Osteoblast (primary cell): ENCODE measurements at regions not wholly inside any gene's neighbourhood (a gene's known extent, or its start where the extent isn't known, plus 50 kb on each side); places are given as distances from the start of the nearest gene placed in this dataset.

Experiments used
- DNase-seq: peaks from one replicate; pipeline ENCODE4 v3.0.0; 2011; ENCODE audit warnings: low spot score, mixed read lengths; ENCODE audit not compliant: insufficient read length; ENCODE audit errors: missing footprints
- H2AFZ ChIP-seq: 2 replicates; pipeline ENCODE4 v1.6.0; 2011; ENCODE audit warnings: mild to moderate bottlenecking, low read length
- H3K27ac ChIP-seq: 2 replicates; pipeline ENCODE4 v1.5.1; 2011; ENCODE audit warnings: mild to moderate bottlenecking, low read depth, low read length, moderate library complexity
- H3K27me3 ChIP-seq: 2 replicates; pipeline ENCODE4 v1.6.0; 2012; ENCODE audit warnings: mild to moderate bottlenecking, control low read depth, inconsistent platforms, low read length, moderate library complexity; ENCODE audit not compliant: insufficient read depth
- H3K36me3 ChIP-seq: 2 replicates; pipeline ENCODE4 v1.5.1; 2011; ENCODE audit warnings: mild to moderate bottlenecking, low read length, control low read depth, moderate library complexity; ENCODE audit not compliant: insufficient read depth
- H3K4me1 ChIP-seq: 2 replicates; pipeline ENCODE4 v1.5.1; 2011; ENCODE audit warnings: mild to moderate bottlenecking, low read length, control low read depth, moderate library complexity; ENCODE audit not compliant: insufficient read depth
- H3K4me2 ChIP-seq: 2 replicates; pipeline ENCODE4 v1.6.0; 2011; ENCODE audit warnings: mild to moderate bottlenecking, low read length; ENCODE audit not compliant: insufficient read depth
- H3K4me3 ChIP-seq: fragments of 200-600 bp; sonication (generic); 3 replicates; pipeline ENCODE4 v1.5.1; 2012; ENCODE audit warnings: mild to moderate bottlenecking, low read length, inconsistent platforms; ENCODE audit not compliant: insufficient read depth
- H3K79me2 ChIP-seq: 2 replicates; pipeline ENCODE4 v1.6.0; 2012; ENCODE audit warnings: mild to moderate bottlenecking, low read length, control low read depth, inconsistent platforms; ENCODE audit not compliant: insufficient read depth
- H3K9me3 ChIP-seq: 2 replicates; pipeline ENCODE4 v1.5.1; 2011; ENCODE audit warnings: low read depth, low read length, control low read depth
- H4K20me1 ChIP-seq: 2 replicates; pipeline ENCODE4 v1.6.0; 2012; ENCODE audit warnings: mild to moderate bottlenecking, low read length, control low read depth; ENCODE audit not compliant: insufficient read depth
- CTCF ChIP-seq: IDR thresholded peaks from 2 replicates; pipeline ENCODE4 v1.5.1; 2011; ENCODE audit warnings: mild to moderate bottlenecking, low read depth, low read length, moderate library complexity; ENCODE audit errors: extremely low read depth

GRCh38 chr6:106731843-106732160 lies 102.4 kb downstream of the QRSL1 start:
- no peaks in the 10 kb centered on the region for H4K20me1 ChIP-seq
- no peak overlapping the region for H3K4me2 ChIP-seq
- DNase-seq: no peak
- H2AFZ ChIP-seq: no peak overlapping the region
- H3K79me2 ChIP-seq: no peaks in the 10 kb centered on the region
- no peak overlapping the region for H3K27ac ChIP-seq
- H3K36me3 ChIP-seq: no peaks in the 10 kb centered on the region
- TF ChIP-seq CTCF: no peak
- peaks cover 20% of the 10 kb centered on the region for H3K27me3 ChIP-seq
- no peaks in the 10 kb centered on the region for H3K4me1 ChIP-seq
- peaks cover 2% of the 10 kb centered on the region for H3K9me3 ChIP-seq
- no peak overlapping the region for H3K4me3 ChIP-seq

GRCh38 chr6:106731144-106731842 lies 101.9 kb downstream of the QRSL1 start:
- Histone ChIP-seq H2AFZ (no peak overlapping the region), H3K4me2 (no peak overlapping the region), H3K4me1 (no peaks in the 10 kb centered on the region), H3K79me2 (no peaks in the 10 kb centered on the region), H4K20me1 (no peaks in the 10 kb centered on the region), H3K27ac (no peak overlapping the region), H3K27me3 (peaks cover 20% of the 10 kb centered on the region), H3K4me3 (no peak overlapping the region), H3K9me3 (peaks cover 2% of the 10 kb centered on the region), H3K36me3 (no peaks in the 10 kb centered on the region)
- no peak for DNase-seq
- no peak for TF ChIP-seq CTCF

DNA sequence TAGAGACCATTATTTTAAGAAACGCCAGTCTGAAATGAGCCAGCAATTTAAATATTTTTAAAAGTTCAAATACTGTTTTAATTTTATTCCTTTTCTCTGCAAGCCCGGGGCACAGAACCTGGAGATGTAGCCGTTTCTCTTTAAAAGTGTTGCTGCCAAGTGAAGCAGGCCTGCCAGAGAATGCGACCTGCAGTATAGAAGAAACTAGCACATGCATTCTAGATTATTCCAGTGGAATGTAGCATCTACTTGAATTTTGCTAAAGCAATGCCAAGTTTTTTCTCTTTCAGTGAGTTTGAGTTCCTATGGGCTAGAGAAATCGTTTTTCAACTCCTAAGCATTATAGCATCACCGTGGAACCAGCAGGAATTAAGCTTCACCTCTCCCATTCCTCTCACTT lies 101.3 kb downstream of the QRSL1 start:
- H4K20me1 ChIP-seq: no peaks in the 10 kb centered on the region
- H3K4me1 ChIP-seq: no peaks in the 10 kb centered on the region
- H3K4me2 ChIP-seq: no peak overlapping the region
- no peaks in the 10 kb centered on the region for H3K36me3 ChIP-seq
- no peak overlapping the region for H3K4me3 ChIP-seq
- no peak overlapping the region for H3K27ac ChIP-seq
- no peaks in the 10 kb centered on the region for H3K79me2 ChIP-seq
- no peak overlapping the region for H2AFZ ChIP-seq
- H3K9me3 ChIP-seq: peaks cover under 1% of the 10 kb centered on the region
- DNase-seq: no peak
- peaks cover 20% of the 10 kb centered on the region for H3K27me3 ChIP-seq
- no peak for TF ChIP-seq CTCF

DNA sequence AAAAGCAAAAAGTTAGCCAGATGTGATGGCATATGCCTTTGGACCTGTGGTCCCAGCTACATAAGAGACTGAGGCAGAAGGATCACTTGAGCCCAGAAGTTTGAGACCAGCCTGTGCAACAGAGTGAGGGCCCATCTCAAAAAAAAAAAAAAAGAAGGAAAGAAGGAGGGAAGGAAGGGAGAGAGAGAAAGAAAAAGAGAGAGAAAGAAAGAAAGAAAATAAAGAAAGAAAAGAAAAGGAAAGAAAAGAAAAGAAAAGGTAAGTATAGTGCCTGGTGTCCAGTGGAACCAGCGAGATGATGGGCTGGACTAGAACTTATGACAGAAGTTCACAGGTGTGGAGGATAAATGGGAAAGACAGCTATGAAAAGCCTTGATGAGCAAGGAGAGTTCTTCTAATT lies 100.9 kb downstream of the QRSL1 start:
- H3K4me1 ChIP-seq: no peaks in the 10 kb centered on the region
- no peak overlapping the region for H3K27ac ChIP-seq
- H3K9me3 ChIP-seq: no peaks in the 10 kb centered on the region
- H3K36me3 ChIP-seq: no peaks in the 10 kb centered on the region
- H3K4me3 ChIP-seq: no peak overlapping the region
- H4K20me1 ChIP-seq: no peaks in the 10 kb centered on the region
- TF ChIP-seq CTCF: no peak
- no peak overlapping the region for H2AFZ ChIP-seq
- DNase-seq: no peak
- H3K4me2 ChIP-seq: no peak overlapping the region
- peaks cover 20% of the 10 kb centered on the region for H3K27me3 ChIP-seq
- H3K79me2 ChIP-seq: no peaks in the 10 kb centered on the region
